Subcutaneous abdominal adipose tissue (tissue), 5 donors: ENCODE measurements at regions not wholly inside any gene's neighbourhood (a gene's known extent, or its start where the extent isn't known, plus 50 kb on each side); places are given as distances from the start of the nearest gene placed in this dataset.

Source experiments
- H3K27ac ChIP-seq: one replicate; pipeline ENCODE4 v1.7.0; 2013; ENCODE audit warnings: low read depth, mild to moderate bottlenecking, inconsistent platforms, low read length, moderate library complexity
- H3K27me3 ChIP-seq, 5 donors: one replicate each; pipeline ENCODE4 v1.7.0; 2013; ENCODE audit warnings: low read length in 5 of 5, inconsistent platforms in 1 of 5; ENCODE audit not compliant: control insufficient read depth in 5 of 5, insufficient read depth in 4 of 5
- H3K36me3 ChIP-seq, 5 donors: one replicate each; pipeline ENCODE4 v1.7.0; 2013; ENCODE audit warnings: low read length in 5 of 5; ENCODE audit not compliant: control insufficient read depth in 5 of 5, insufficient read depth in 5 of 5
- H3K4me1 ChIP-seq, 5 donors: one replicate each; pipeline ENCODE4 v1.7.0; 2013; ENCODE audit warnings: low read length in 5 of 5, mild to moderate bottlenecking in 3 of 5, moderate library complexity in 1 of 5; ENCODE audit not compliant: control insufficient read depth in 5 of 5, insufficient read depth in 5 of 5
- H3K4me3 ChIP-seq, 5 donors: one replicate each; pipeline ENCODE4 v1.7.0; 2013; ENCODE audit warnings: low read length in 5 of 5, low read depth in 1 of 5
- H3K9ac ChIP-seq, 5 donors: one replicate each; pipeline ENCODE4 v1.7.0; 2013; ENCODE audit warnings: low read length in 5 of 5, mild to moderate bottlenecking in 4 of 5, moderate library complexity in 3 of 5
- H3K9me3 ChIP-seq, 5 donors: one replicate each; pipeline ENCODE4 v1.7.0; 2013; ENCODE audit warnings: low read length in 5 of 5; ENCODE audit not compliant: control insufficient read depth in 5 of 5
- donor health status: healthy.
- donor health status: healthy.
- donor health status: healthy.
- donor health status: healthy.
- donor health status: healthy.

GRCh38 chr3:110569073-110569472 is 502.5 kb upstream of the NECTIN3 start:
- no peak overlapping the region for H3K27ac ChIP-seq
- no peak overlapping the region for H3K4me3 ChIP-seq
- H3K9ac ChIP-seq, result no peak overlapping the region
- H3K36me3 ChIP-seq, result no peaks in the 10 kb centered on the region
- H3K9me3 ChIP-seq, result no peaks in the 10 kb centered on the region
- no peaks in the 10 kb centered on the region for H3K27me3 ChIP-seq
- H3K4me1 ChIP-seq, result peaks cover 0 to 6% (median 0%) of the 10 kb centered on the region in 5 donors

- no peaks in the 10 kb centered on the region for H3K9me3 ChIP-seq
- no peak overlapping the region for H3K9ac ChIP-seq
- H3K27ac ChIP-seq, result no peak overlapping the region
- no peaks in the 10 kb centered on the region for H3K27me3 ChIP-seq
- H3K4me3 ChIP-seq, result no peak overlapping the region
- no peaks in the 10 kb centered on the region for H3K36me3 ChIP-seq
- peaks cover 0 to 5% (median 0%) of the 10 kb centered on the region in 5 donors for H3K4me1 ChIP-seq
These were observed 495.9 kb upstream of the NECTIN3 start for GRCh38 chr3:110575702-110576101.

DNA sequence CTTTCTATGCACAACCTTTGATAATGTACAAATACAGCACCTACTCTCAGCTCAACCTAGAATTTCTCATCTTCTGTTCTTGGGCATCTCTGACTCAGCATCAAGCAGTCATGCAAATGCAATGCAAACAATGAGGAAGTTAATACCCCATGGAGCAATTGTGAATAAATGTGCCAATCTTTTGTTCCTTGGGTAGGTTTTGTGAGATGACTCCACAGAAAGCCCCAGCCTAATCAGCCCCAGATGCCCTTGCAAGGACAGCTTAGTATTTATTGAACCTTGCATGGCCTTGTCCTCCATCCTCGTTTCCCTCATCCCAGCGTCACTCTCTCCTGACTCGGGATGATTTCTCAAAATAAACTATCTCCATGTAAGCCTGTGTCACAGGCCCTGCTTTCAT is 494.7 kb upstream of the NECTIN3 start:
- no peaks in the 10 kb centered on the region for H3K36me3 ChIP-seq
- no peak overlapping the region for H3K27ac ChIP-seq
- no peaks in the 10 kb centered on the region for H3K4me1 ChIP-seq
- H3K4me3 ChIP-seq, result no peak overlapping the region
- H3K9ac ChIP-seq, result no peak overlapping the region
- H3K9me3 ChIP-seq, result no peaks in the 10 kb centered on the region
- no peaks in the 10 kb centered on the region for H3K27me3 ChIP-seq

- H3K9ac ChIP-seq, result no peak overlapping the region
- H3K4me1 ChIP-seq, result no peaks in the 10 kb centered on the region
- no peak overlapping the region for H3K4me3 ChIP-seq
- no peaks in the 10 kb centered on the region for H3K9me3 ChIP-seq
- H3K36me3 ChIP-seq, result no peaks in the 10 kb centered on the region
- H3K27ac ChIP-seq, result no peak overlapping the region
- no peaks in the 10 kb centered on the region for H3K27me3 ChIP-seq
These were observed 493.8 kb upstream of the NECTIN3 start for GRCh38 chr3:110577854-110578253.

- Histone ChIP-seq H3K27me3 (no peaks in the 10 kb centered on the region), H3K9ac (no peak overlapping the region), H3K4me1 (no peaks in the 10 kb centered on the region), H3K4me3 (no peak overlapping the region), H3K36me3 (no peaks in the 10 kb centered on the region), H3K9me3 (no peaks in the 10 kb centered on the region), H3K27ac (no peak overlapping the region)
These were observed 491.6 kb upstream of the NECTIN3 start for GRCh38 chr3:110579840-110580550.

DNA sequence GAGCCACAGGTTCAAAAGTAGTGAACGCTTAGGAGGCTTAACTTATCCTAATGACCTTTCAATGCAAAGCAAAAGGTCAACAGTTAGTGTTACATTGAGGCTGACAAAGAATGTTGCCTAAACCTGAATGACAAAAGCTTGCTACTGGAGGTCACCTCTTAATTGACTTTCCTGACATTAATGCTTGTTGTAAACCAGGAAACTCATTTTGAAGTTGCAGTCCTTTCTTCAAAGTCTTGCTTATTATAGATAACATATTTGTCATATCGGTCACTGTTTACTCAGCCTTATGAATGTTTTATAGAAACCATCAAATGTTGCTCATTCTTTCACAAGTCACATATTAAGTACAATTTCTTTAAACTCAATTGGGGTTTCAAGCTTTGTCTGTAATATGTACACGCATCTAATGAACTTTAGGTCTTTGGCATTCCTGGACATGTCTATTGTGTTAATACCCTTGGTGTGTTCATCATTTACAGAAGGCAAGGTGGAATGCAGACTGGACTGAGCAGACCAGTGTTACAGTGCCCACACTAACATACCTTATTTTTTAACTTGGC is 488.2 kb upstream of the NECTIN3 start:
- Histone ChIP-seq H3K9ac (no peak overlapping the region), H3K27me3 (no peaks in the 10 kb centered on the region), H3K4me1 (no peaks in the 10 kb centered on the region), H3K4me3 (no peak overlapping the region), H3K36me3 (no peaks in the 10 kb centered on the region), H3K27ac (no peak overlapping the region), H3K9me3 (no peaks in the 10 kb centered on the region)

- Histone ChIP-seq H3K4me1 (peaks cover 0 to 4% (median 0%) of the 10 kb centered on the region in 5 donors), H3K9ac (no peak overlapping the region), H3K27ac (no peak overlapping the region), H3K9me3 (no peaks in the 10 kb centered on the region), H3K36me3 (no peaks in the 10 kb centered on the region), H3K4me3 (no peak overlapping the region), H3K27me3 (no peaks in the 10 kb centered on the region)
These were observed 482.7 kb upstream of the NECTIN3 start for GRCh38 chr3:110588906-110589305.

DNA sequence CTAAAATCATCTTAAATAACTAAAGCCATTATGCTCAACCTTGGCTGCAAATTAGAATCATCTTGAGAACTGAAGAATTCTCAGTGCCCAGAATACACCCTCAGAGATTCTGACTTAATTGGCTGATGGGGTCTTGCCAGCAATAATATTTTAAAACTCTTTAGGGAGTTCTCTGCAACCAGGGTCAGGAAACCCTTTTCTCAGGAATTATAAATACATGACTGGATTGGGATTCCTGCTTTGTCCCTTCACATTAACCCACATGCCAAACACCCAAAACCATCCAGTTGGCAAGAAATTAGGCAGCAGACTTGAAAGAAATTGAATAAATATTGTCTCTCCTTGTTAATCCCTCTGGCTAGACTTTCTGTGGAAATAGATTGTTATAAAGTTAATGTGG is 482.3 kb upstream of the NECTIN3 start:
- H3K27me3 ChIP-seq, result no peaks in the 10 kb centered on the region
- H3K9ac ChIP-seq, result no peak overlapping the region
- H3K4me1 ChIP-seq, result peaks cover 0 to 4% (median 0%) of the 10 kb centered on the region in 5 donors
- H3K36me3 ChIP-seq, result no peaks in the 10 kb centered on the region
- no peaks in the 10 kb centered on the region for H3K9me3 ChIP-seq
- no peak overlapping the region for H3K27ac ChIP-seq
- no peak overlapping the region for H3K4me3 ChIP-seq

DNA sequence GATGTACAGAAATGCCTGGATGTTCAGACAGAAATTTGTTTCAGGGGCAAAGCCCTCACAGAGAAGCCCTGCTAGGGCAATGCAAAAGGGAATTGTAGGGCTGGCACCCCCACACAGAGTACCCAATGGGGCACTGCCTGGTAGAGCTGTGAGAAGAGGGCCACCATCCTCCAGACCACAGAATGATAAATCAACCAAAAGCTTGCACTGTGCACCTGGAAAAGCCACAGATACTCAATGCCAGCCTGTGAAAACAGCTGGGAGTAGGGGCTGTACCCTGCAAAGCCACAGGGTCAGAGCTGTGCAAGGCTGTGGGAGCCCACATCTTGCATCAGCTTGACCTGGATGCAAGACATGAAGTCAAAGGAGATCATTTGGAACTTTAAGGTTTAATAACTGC is 477.9 kb upstream of the NECTIN3 start:
- Histone ChIP-seq H3K4me3 (no peak overlapping the region), H3K9me3 (peaks cover 0 to 11% (median 0%) of the 10 kb centered on the region in 5 donors), H3K27ac (no peak overlapping the region), H3K27me3 (no peaks in the 10 kb centered on the region), H3K4me1 (peaks cover 0 to 4% (median 0%) of the 10 kb centered on the region in 5 donors), H3K36me3 (no peaks in the 10 kb centered on the region), H3K9ac (no peak overlapping the region)

- H3K27me3 ChIP-seq, result no peaks in the 10 kb centered on the region
- no peaks in the 10 kb centered on the region for H3K4me1 ChIP-seq
- H3K9ac ChIP-seq, result no peak overlapping the region
- peaks cover 0 to 11% (median 0%) of the 10 kb centered on the region in 5 donors for H3K9me3 ChIP-seq
- H3K4me3 ChIP-seq, result no peak overlapping the region
- no peak overlapping the region for H3K27ac ChIP-seq
- no peaks in the 10 kb centered on the region for H3K36me3 ChIP-seq
These were observed 472.6 kb upstream of the NECTIN3 start for GRCh38 chr3:110598847-110599490.
